GM12801 (cell line): ENCODE measurements at regions not wholly inside any gene's neighbourhood (a gene's known extent, or its start where the extent isn't known, plus 50 kb on each side); places are given as distances from the start of the nearest gene placed in this dataset.

Experiments used
- CTCF ChIP-seq: IDR thresholded peaks from one replicate; pipeline ENCODE4 v1.5.1; 2011; ENCODE audit warnings: control low read depth; ENCODE audit not compliant: insufficient read length; ENCODE audit errors: extremely low read depth

- no peak for TF ChIP-seq CTCF
Observed at GRCh38 chr9:28329323-28329722, 756.0 kb upstream of the C9orf72 start.

GRCh38 chr9:28332648-28333047 is 759.4 kb upstream of the C9orf72 start:
- TF ChIP-seq CTCF, result no peak

DNA sequence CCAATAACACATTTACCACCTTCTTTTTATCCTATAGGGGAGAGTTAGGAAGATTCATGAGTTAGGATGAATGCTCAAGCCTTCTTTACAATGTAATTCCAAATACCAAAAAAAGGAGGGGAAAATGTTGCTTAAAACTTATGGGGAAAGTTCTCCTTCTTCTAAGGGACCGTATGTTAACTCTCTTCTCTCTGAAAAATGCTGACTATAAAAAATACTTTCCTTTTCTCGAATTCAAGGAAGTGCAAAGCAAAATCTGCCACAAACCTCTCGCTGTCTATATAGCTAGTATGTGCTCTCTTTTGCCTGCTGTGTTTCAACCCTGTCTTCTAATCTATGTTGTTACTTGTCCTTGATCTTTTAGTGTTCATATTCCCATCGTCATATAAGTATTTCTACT is 768.6 kb upstream of the C9orf72 start:
- no peak for TF ChIP-seq CTCF

DNA sequence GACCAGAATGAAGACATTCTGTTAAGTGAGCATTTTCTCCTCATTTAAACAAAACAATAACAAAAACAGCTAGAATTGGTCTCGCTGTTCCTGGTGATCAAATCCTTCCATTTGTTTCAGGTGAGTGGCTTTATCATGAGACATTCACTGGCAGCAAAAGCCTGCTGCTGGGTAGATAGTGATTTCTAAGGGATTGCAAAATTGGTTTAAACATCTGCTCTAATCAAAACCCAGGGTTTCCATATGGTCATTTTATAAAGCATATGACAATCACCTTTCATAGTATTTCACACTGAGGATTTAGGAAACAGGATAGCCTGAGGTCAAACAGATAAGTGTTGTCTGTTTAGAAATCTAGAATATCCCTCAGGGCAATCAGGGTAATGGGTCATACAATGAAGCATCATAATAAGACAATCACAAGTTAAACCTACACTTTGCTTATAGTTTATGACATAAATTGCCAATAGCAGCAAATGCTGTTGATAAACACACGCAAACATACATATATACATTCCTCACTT is 769.6 kb upstream of the C9orf72 start:
- TF ChIP-seq CTCF, result no peak

GRCh38 chr9:28363151-28363562 is 789.9 kb upstream of the C9orf72 start:
- no peak for TF ChIP-seq CTCF

GRCh38 chr9:28365020-28365640 is 791.8 kb upstream of the C9orf72 start:
- no peak for TF ChIP-seq CTCF

GRCh38 chr9:28365728-28366127 is 792.4 kb upstream of the C9orf72 start:
- TF ChIP-seq CTCF, result no peak
